Colonic mucosa (tissue), 4 donors: ENCODE measurements at regions not wholly inside any gene's neighbourhood (a gene's known extent, or its start where the extent isn't known, plus 50 kb on each side); places are given as distances from the start of the nearest gene placed in this dataset.
"Not testable (repeated sequence)": the region's sequence is repeated elsewhere in the genome, so short reads cannot be mapped to it uniquely, and the experiment has no call there.

Source experiments
- DNase-seq: peaks from one replicate; pipeline ENCODE4 v3.0.0-alpha.2; 2020
- H3K27ac ChIP-seq: fragments of 200-600 bp; one replicate; pipeline ENCODE4 v1.8.0; 2021
- H3K27me3 ChIP-seq: fragments of 200-600 bp; one replicate; pipeline ENCODE4 v1.8.0; 2021
- H3K36me3 ChIP-seq: fragments of 200-600 bp; one replicate; pipeline ENCODE4 v1.8.0; 2021
- H3K4me1 ChIP-seq: fragments of 200-600 bp; one replicate; pipeline ENCODE4 v1.8.0; 2021; ENCODE audit warnings: mild to moderate bottlenecking
- H3K4me3 ChIP-seq: fragments of 200-600 bp; one replicate; pipeline ENCODE4 v1.8.0; 2021
- H3K9ac ChIP-seq, 2 donors: one replicate each; pipeline ENCODE4 v1.7.0; 2013; ENCODE audit warnings: control low read depth in 2 of 2, low read depth in 2 of 2, low read length in 2 of 2
- H3K9me3 ChIP-seq: fragments of 200-600 bp; one replicate; pipeline ENCODE4 v1.8.0; 2021
- intact Hi-C: fragments of 100-400 bp; cut with DNase I; formaldehyde crosslinking; loops from one replicate; pipeline ENCODE4 v1.14.1; 2022
- TF ChIP-seq, protein P1 (sequence below): fragments of 200-600 bp; IDR thresholded peaks from one replicate; pipeline ENCODE4 v1.8.0; 2022; ENCODE audit warnings: antibody characterized with exemption, mild to moderate bottlenecking
- donor health status: healthy.
- donor health status: DM: no; HTN: no; CAD: no.
- donor health status: DM: no; HTN: no; CAD: no.

DNA sequence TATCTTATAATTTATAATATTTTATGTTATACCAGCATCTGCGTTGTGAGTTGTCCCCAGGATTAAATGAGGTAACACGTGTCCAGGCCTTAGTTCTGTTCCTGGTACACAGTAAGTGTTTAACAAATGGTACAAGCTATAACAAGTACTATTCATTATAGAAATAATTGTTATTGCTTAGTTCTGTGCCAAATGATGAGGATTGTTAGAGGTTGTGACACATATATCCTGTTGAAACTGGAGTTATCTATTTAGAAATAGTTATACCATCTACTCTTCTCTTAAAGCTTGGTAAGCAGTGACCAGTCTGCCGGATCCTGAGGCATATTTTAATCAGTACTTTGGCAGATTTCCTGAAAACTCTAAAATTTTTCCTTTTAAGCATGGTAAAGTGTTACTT, 1066.5 kb downstream of the TMTC2 start:
- intact Hi-C loops: no loop called here
- no peak for DNase-seq
- Histone ChIP-seq H3K9me3 (no peaks in the 10 kb centered on the region), H3K9ac (no peak overlapping the region), H3K27ac (no peak overlapping the region), H3K4me3 (no peak overlapping the region), H3K36me3 (no peaks in the 10 kb centered on the region), H3K4me1 (no peaks in the 10 kb centered on the region), H3K27me3 (no peaks in the 10 kb centered on the region)
- TF ChIP-seq, protein P1, sequence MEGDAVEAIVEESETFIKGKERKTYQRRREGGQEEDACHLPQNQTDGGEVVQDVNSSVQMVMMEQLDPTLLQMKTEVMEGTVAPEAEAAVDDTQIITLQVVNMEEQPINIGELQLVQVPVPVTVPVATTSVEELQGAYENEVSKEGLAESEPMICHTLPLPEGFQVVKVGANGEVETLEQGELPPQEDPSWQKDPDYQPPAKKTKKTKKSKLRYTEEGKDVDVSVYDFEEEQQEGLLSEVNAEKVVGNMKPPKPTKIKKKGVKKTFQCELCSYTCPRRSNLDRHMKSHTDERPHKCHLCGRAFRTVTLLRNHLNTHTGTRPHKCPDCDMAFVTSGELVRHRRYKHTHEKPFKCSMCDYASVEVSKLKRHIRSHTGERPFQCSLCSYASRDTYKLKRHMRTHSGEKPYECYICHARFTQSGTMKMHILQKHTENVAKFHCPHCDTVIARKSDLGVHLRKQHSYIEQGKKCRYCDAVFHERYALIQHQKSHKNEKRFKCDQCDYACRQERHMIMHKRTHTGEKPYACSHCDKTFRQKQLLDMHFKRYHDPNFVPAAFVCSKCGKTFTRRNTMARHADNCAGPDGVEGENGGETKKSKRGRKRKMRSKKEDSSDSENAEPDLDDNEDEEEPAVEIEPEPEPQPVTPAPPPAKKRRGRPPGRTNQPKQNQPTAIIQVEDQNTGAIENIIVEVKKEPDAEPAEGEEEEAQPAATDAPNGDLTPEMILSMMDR: no peak

DNA sequence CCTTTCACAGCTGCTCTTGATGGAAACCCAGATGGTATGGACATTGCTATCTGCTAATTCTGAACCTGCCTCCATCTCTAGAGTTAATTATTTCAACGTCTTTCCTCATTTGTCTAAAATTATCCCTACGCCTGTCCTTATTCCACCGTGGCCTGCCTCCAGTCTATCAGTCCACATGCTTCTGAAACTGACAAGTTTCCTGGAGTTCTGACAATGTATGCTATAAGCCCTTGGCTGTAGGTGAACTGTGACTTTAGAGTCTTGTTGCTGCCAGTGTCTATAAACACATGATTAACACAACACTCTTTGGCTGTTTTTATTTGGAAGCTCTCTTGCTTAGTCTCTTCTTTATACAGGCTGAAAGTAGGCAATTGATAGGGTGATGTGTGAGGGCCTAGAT, 1052.9 kb downstream of the TMTC2 start:
- no peak overlapping the region for H3K9ac ChIP-seq
- DNase-seq: no peak
- TF ChIP-seq, protein P1: no peak
- H3K4me3 ChIP-seq: no peak overlapping the region
- intact Hi-C loops: no loop called here
- H3K4me1 ChIP-seq: no peaks in the 10 kb centered on the region
- no peaks in the 10 kb centered on the region for H3K9me3 ChIP-seq
- H3K27me3 ChIP-seq: no peaks in the 10 kb centered on the region
- H3K36me3 ChIP-seq: no peaks in the 10 kb centered on the region
- no peak overlapping the region for H3K27ac ChIP-seq

DNA sequence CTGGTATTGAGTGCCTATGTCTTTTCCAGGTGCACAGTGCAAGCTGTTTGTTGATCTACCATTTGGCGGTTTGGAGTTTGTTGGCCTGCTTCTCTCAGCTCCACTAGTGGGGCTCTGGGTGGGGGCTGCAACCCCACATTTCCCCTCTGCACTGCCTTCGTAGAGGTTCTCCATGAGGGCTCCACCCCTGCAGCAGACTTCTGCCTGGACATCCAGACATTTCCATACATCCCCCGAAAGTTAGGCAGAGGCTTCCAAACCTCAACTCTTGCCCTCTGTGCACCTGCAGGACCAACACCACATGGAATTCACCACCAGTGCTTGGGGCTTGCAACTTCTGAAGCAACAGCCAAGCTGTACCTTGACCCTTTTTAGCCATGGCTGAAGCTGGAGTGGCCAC, 1024.1 kb downstream of the TMTC2 start:
- TF ChIP-seq, protein P1: no peak
- Histone ChIP-seq H3K9ac (no peak overlapping the region), H3K9me3 (no peaks in the 10 kb centered on the region), H3K36me3 (no peaks in the 10 kb centered on the region), H3K4me3 (no peak overlapping the region), H3K27ac (no peak overlapping the region), H3K4me1 (no peaks in the 10 kb centered on the region), H3K27me3 (no peaks in the 10 kb centered on the region)
- intact Hi-C loops: no loop called here
- no peak for DNase-seq

- intact Hi-C loops: no loop called here
These were observed 1023.2 kb downstream of the TMTC2 start for GRCh38 chr12:83709899-83710298.

GRCh38 chr12:83700838-83701237, 1014.1 kb downstream of the TMTC2 start:
- Histone ChIP-seq H3K4me1 (no peaks in the 10 kb centered on the region), H3K36me3 (no peaks in the 10 kb centered on the region), H3K9me3 (no peaks in the 10 kb centered on the region), H3K27me3 (no peaks in the 10 kb centered on the region), H3K27ac (no peak overlapping the region), H3K4me3 (no peak overlapping the region), H3K9ac (no peak overlapping the region)
- intact Hi-C loops: no loop called here
- no peak for DNase-seq
- TF ChIP-seq, protein P1: no peak

More at GRCh38 chr12:83709899-83710298, 1023.2 kb downstream of the TMTC2 start:
- H3K27ac ChIP-seq: no peak overlapping the region
- no peaks in the 10 kb centered on the region for H3K36me3 ChIP-seq
- no peaks in the 10 kb centered on the region for H3K4me1 ChIP-seq
- DNase-seq: no peak
- no peak overlapping the region for H3K9ac ChIP-seq
- TF ChIP-seq, protein P1: no peak
- no peak overlapping the region for H3K4me3 ChIP-seq
- no peaks in the 10 kb centered on the region for H3K9me3 ChIP-seq
- no peaks in the 10 kb centered on the region for H3K27me3 ChIP-seq

GRCh38 chr12:83696311-83696710, 1009.6 kb downstream of the TMTC2 start:
- intact Hi-C loops: not testable (repeated sequence)

More at GRCh38 chr12:83696311-83696710, 1009.6 kb downstream of the TMTC2 start:
- H3K27ac ChIP-seq, H3K4me3 ChIP-seq, H3K9ac ChIP-seq, H3K36me3 ChIP-seq, H3K9me3 ChIP-seq, H3K4me1 ChIP-seq, H3K27me3 ChIP-seq, DNase-seq: not testable (repeated sequence)
